ENCODE measurements at regions not wholly inside any gene's neighbourhood (a gene's known extent, or its start where the extent isn't known, plus 50 kb on each side); places are given as distances from the start of the nearest gene placed in this dataset.

GRCh38 chr20:58019850-58020625 is 208.4 kb downstream of the ANKRD60 start:
- H3K27me3 ChIP-seq (ENCODE audit: insufficient read depth, low read length) = peaks cover 16% of the 10 kb centered on the region
- no peaks in the 10 kb centered on the region for H3K9me3 ChIP-seq (ENCODE audit: control insufficient read depth in 1 of 2, insufficient read depth in 1 of 2, low read depth in 1 of 2, low read length in 2 of 2)
- H3K9ac ChIP-seq (ENCODE audit: low read length) = no peak overlapping the region
- TF ChIP-seq YY1 (IDR thresholded peaks at IDR 0.05; ENCODE audit: extremely low read depth, insufficient replicate concordance, low read depth, low read length) (no peak), ELF1 (IDR thresholded peaks at IDR 0.05; ENCODE audit: borderline replicate concordance, low read depth) (no peak), EZH2phosphoT487 (IDR thresholded peaks at IDR 0.05; ENCODE audit: borderline replicate concordance) (no peak), RAD21 (IDR thresholded peaks at IDR 0.05; ENCODE audit: low read depth) (no peak), CTCF (IDR thresholded peaks at IDR 0.05 in 2 of 3, conservative IDR thresholded peaks at IDR 0.05 in 1 of 3; ENCODE audit: borderline replicate concordance in 1 of 3, insufficient read depth in 1 of 3, low read depth in 2 of 3, low read length in 2 of 3) (no peak), ZFX (IDR thresholded peaks at IDR 0.05) (no peak), CBX3 (IDR thresholded peaks at IDR 0.05; ENCODE audit: low read depth) (no peak), MAX (IDR thresholded peaks at IDR 0.05) (no peak), EZH2 (IDR thresholded peaks at IDR 0.05) (no peak), SRF (IDR thresholded peaks at IDR 0.05; ENCODE audit: low read depth) (no peak), SP1 (IDR thresholded peaks at IDR 0.05; ENCODE audit: low read depth) (no peak)
- TF ChIP-seq, protein P1, sequence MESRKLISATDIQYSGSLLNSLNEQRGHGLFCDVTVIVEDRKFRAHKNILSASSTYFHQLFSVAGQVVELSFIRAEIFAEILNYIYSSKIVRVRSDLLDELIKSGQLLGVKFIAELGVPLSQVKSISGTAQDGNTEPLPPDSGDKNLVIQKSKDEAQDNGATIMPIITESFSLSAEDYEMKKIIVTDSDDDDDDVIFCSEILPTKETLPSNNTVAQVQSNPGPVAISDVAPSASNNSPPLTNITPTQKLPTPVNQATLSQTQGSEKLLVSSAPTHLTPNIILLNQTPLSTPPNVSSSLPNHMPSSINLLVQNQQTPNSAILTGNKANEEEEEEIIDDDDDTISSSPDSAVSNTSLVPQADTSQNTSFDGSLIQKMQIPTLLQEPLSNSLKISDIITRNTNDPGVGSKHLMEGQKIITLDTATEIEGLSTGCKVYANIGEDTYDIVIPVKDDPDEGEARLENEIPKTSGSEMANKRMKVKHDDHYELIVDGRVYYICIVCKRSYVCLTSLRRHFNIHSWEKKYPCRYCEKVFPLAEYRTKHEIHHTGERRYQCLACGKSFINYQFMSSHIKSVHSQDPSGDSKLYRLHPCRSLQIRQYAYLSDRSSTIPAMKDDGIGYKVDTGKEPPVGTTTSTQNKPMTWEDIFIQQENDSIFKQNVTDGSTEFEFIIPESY (IDR thresholded peaks at IDR 0.05; ENCODE audit: extremely low read depth, insufficient replicate concordance, low read length) = no peak
- TF ChIP-seq, protein P2, sequence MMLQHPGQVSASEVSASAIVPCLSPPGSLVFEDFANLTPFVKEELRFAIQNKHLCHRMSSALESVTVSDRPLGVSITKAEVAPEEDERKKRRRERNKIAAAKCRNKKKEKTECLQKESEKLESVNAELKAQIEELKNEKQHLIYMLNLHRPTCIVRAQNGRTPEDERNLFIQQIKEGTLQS (IDR thresholded peaks at IDR 0.05) = no peak
- H3K36me3 ChIP-seq (ENCODE audit: control insufficient read depth in 1 of 2, insufficient read depth in 2 of 2, low read length in 2 of 2) = no peaks in the 10 kb centered on the region
- no peak overlapping the region for H2AFZ ChIP-seq (ENCODE audit: low read depth, low read length, poor library complexity, severe bottlenecking)
- no peaks in the 10 kb centered on the region for H3K79me2 ChIP-seq (ENCODE audit: insufficient read depth, low read length)
- POLR2A ChIA-PET = no interaction called here
- no peak overlapping the region for H3K4me3 ChIP-seq (replicated peaks in 1 of 2; ENCODE audit: low read depth in 1 of 2, low read length in 2 of 2)
- ATAC-seq = no peak
- intact Hi-C loops (cut with micrococcal nuclease) = no loop called here
- H3K9me2 ChIP-seq (ENCODE audit: insufficient read depth) = no peaks in the 10 kb centered on the region
- peaks cover 4 to 33% of the 10 kb centered on the region in 2 experiments; a peak in 3 of 4 replicates for H3K4me1 ChIP-seq (ENCODE audit: control insufficient read depth in 1 of 2, insufficient read depth in 2 of 2, low read length in 2 of 2)
- H3K27ac ChIP-seq (ENCODE audit: low read depth, low read length) = no peak overlapping the region
- no peak for DNase-seq (ENCODE audit: low read depth, low spot score)
- H3K4me2 ChIP-seq (ENCODE audit: low read length) = no peak overlapping the region
- RAD21 ChIA-PET (ENCODE audit: low non-redundant PET in 1 of 2, low total read pairs in 2 of 2, uncharacterized antibody in 2 of 2, unreplicated experiment in 2 of 2) = no interaction called here
- no peaks in the 10 kb centered on the region for H4K20me1 ChIP-seq (ENCODE audit: insufficient read depth)
- CTCF ChIA-PET = no interaction called here
- BruUV-seq (replicated peaks) = no TSS peak

All from HCT116 (cell line).